ENCODE measurements at regions not wholly inside any gene's neighbourhood (a gene's known extent, or its start where the extent isn't known, plus 50 kb on each side); places are given as distances from the start of the nearest gene placed in this dataset.

DNA sequence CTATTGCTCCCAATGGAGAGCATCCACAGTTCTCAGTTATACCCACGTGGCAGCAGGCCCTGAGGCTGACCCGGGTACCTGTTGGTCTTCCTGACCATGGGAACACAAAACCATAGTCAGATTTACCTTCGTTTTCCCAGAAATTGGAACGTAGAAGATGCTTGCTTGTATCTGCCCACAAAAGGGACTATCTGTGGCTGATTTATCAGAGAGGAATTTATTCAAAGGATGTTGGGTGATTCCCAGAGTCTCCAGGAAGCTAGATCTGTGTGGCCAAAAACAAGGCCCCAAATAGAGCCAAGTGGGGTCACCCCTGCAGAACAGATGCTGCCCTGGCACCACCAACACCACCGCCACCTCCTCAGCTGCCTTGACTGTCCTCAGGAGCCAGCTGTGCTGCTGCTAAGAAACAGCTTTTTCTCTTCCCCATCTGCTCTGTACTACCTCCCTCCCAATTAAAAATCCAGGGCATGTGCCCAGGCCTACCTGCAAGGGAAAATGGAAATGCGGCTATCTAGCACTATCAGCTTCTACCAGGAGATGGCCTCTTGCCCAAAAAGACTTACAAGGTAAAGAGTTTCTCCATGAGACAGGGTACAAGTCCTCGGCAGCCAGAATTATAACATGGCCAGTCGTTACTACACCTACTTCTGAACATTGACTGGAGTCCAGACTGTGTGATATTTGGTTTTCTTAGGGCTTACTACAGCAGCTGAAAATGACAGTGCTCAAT is 128.6 kb upstream of the PLEKHG7 start:
- no peak for TF ChIP-seq POLR2AphosphoS5 (IDR thresholded peaks at IDR 0.05)
- Histone ChIP-seq H3K27ac (replicated peaks in 1 of 4) (no peak overlapping the region), H3K27me3 (no peaks in the 10 kb centered on the region), H3K4me3 (no peak overlapping the region), H3K9me3 (no peaks in the 10 kb centered on the region), H3K4me1 (peaks cover 0 to 8% (median 6%) of the 10 kb centered on the region in 4 donors), H3K36me3 (no peaks in the 10 kb centered on the region)
- no peak for DNase-seq (ENCODE audit: extremely low spot score)
- WGBS = 89% methylated on average over 8 of the region's 8 CpGs
- intact Hi-C loops (cut with DNase I) = loop anchor here (5.0 to 10.0 kb wide), 4 partner anchors 427 to 1192 kb away; partner anchors contain the start of gene BTG1

DNA sequence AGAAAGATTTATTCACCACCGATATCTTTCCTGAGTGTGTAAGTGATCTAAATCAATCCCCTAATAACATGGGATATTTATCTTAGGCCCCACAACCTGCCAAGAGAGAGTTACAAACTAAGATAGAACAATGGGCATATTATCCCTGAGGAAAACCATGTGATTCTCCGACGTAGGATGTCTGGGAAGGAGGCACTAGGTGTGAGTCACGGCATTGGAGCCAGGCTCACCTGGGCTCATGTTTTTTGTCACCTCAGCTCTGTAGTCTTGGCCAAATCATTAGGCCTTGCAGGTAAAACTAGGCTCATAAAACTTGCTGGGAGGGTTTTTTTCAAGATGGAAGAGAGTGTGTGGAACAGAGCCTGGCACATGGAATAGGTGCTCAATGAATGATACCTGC is 129.7 kb upstream of the PLEKHG7 start:
- DNase-seq (ENCODE audit: extremely low spot score) = no peak
- TF ChIP-seq POLR2AphosphoS5 (IDR thresholded peaks at IDR 0.05) = no peak
- TF ChIP-seq, protein P1, sequence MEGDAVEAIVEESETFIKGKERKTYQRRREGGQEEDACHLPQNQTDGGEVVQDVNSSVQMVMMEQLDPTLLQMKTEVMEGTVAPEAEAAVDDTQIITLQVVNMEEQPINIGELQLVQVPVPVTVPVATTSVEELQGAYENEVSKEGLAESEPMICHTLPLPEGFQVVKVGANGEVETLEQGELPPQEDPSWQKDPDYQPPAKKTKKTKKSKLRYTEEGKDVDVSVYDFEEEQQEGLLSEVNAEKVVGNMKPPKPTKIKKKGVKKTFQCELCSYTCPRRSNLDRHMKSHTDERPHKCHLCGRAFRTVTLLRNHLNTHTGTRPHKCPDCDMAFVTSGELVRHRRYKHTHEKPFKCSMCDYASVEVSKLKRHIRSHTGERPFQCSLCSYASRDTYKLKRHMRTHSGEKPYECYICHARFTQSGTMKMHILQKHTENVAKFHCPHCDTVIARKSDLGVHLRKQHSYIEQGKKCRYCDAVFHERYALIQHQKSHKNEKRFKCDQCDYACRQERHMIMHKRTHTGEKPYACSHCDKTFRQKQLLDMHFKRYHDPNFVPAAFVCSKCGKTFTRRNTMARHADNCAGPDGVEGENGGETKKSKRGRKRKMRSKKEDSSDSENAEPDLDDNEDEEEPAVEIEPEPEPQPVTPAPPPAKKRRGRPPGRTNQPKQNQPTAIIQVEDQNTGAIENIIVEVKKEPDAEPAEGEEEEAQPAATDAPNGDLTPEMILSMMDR (IDR thresholded peaks at IDR 0.05) = no peak
- no peak for TF ChIP-seq POLR2A (IDR thresholded peaks at IDR 0.05; ENCODE audit: low read depth)
- no peak for TF ChIP-seq EP300 (IDR thresholded peaks at IDR 0.05)
- 98% methylated on average over 4 of the region's 4 CpGs for WGBS
- H3K4me3 ChIP-seq = no peak overlapping the region
- no peaks in the 10 kb centered on the region for H3K36me3 ChIP-seq
- no peak overlapping the region for H3K27ac ChIP-seq (replicated peaks in 1 of 4)
- H3K27me3 ChIP-seq = no peaks in the 10 kb centered on the region
- H3K9me3 ChIP-seq = no peaks in the 10 kb centered on the region
- intact Hi-C loops (cut with DNase I) = loop anchor here (5.0 to 10.0 kb wide), 4 partner anchors 426 to 1191 kb away; partner anchors contain the start of gene BTG1
- H3K4me1 ChIP-seq = peaks cover 0 to 8% (median 6%) of the 10 kb centered on the region in 4 donors

DNA sequence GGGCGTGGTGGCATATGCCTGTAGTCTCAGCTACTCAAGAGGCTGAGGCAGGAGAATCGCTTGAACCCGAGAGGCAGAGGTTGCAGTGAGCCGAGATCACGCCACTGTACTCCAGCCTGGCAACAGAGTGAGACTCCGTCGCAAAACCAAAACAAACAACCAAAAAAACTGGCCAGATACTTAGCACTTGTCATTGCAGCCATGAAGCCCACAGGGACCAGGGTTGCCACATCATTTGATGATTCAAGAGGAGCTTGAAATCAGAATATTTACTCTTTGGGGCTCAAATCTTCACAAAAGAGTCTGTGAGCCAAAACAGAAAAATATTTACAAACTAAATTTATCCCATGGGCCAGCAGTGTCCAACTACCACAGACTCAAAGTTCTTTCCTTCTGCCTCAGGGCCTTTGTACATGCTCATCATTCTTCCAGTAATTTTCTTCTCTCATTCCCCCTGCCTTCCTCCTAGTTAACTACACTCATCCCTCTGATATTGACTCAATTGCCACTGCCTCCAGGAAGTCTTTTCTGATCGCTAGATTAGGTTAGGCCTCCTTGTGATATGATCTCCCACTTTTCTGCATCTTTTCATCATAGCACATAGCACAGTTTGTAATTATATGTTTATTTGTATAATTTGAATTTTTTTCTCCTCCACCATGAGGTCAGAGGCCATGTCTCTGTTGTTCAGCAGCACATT is 130.8 kb upstream of the PLEKHG7 start:
- no peaks in the 10 kb centered on the region for H3K27me3 ChIP-seq
- 94% methylated on average over 8 of the region's 8 CpGs for WGBS
- intact Hi-C loops (cut with DNase I) = loop anchor here (5.0 to 10.0 kb wide), 4 partner anchors 425 to 1190 kb away; partner anchors contain the start of gene BTG1
- TF ChIP-seq, protein P1 (IDR thresholded peaks at IDR 0.05) = no peak
- TF ChIP-seq EP300 (IDR thresholded peaks at IDR 0.05) (no peak), POLR2A (IDR thresholded peaks at IDR 0.05; ENCODE audit: low read depth) (no peak), POLR2AphosphoS5 (IDR thresholded peaks at IDR 0.05) (no peak)
- H3K4me3 ChIP-seq = no peak overlapping the region
- peaks cover 0 to 8% (median 6%) of the 10 kb centered on the region in 4 donors for H3K4me1 ChIP-seq
- H3K27ac ChIP-seq (replicated peaks in 1 of 4) = no peak overlapping the region
- no peak for DNase-seq (ENCODE audit: extremely low spot score)
- no peaks in the 10 kb centered on the region for H3K36me3 ChIP-seq
- no peaks in the 10 kb centered on the region for H3K9me3 ChIP-seq

DNA sequence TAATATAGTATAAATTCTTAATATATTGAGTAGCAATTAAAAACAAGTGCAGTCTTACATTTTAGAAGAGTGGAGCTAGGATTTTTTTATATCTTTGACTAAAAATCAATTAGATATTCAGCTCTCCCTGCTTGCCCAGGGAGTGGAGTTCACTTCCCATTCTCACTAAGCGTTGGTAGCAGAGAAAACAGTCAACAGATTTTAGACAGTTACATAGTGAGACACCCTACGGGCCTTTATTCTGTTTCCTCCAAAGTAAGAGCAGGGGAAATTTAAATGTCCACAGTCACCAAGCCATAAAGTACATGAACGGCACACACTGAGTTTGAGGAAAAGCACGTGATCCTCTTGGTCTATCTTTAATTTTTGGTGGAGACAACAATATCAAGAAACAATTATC is 131.6 kb upstream of the PLEKHG7 start:
- Histone ChIP-seq H3K4me3 (no peak overlapping the region), H3K4me1 (peaks cover 0 to 8% (median 6%) of the 10 kb centered on the region in 4 donors), H3K27ac (replicated peaks in 1 of 4) (no peak overlapping the region), H3K9me3 (no peaks in the 10 kb centered on the region), H3K36me3 (no peaks in the 10 kb centered on the region), H3K27me3 (no peaks in the 10 kb centered on the region)
- no peak for DNase-seq (ENCODE audit: extremely low spot score)
- TF ChIP-seq, protein P1 (IDR thresholded peaks at IDR 0.05) = no peak
- intact Hi-C loops (cut with DNase I) = loop anchor here (5.0 to 10.0 kb wide), 4 partner anchors 424 to 1189 kb away; partner anchors contain the start of gene BTG1
- 85% methylated on average over 4 of the region's 4 CpGs for WGBS

DNA sequence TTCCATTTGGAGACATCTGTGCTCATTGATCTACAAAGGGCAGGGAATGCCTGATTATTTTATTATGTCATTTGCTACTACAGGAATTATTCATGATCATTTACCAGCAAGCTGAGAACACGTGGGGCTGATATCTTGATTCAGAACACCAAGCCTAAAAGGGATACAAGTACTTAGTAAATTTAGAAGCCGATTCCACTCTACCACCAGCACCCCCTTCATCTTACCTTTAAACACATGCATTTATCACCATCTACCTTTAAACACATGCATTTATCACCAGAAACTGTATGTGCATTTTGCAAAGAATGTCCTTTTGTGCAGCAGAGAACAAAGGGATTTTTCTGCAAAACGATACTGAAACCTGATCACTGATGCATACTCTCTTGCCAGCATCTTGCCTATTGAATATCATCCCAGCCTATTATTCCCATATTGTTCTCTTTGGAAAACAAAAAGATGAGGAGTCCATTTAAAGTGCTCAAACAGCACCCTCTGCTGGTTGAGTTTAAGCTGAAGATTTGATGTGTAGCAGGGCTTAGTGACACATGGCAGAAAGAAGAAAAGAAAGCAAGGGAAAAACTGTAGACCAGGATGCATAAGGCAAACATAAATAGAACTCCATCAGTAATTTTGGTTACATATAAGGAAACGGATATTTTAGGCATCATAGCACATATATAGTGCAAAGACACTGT is 132.6 kb upstream of the PLEKHG7 start:
- Histone ChIP-seq H3K4me3 (no peak overlapping the region), H3K27ac (replicated peaks in 1 of 4) (no peak overlapping the region), H3K27me3 (no peaks in the 10 kb centered on the region), H3K36me3 (no peaks in the 10 kb centered on the region), H3K9me3 (no peaks in the 10 kb centered on the region), H3K4me1 (peaks cover 0 to 8% (median 6%) of the 10 kb centered on the region in 4 donors)
- intact Hi-C loops (cut with DNase I) = loop anchor here (5.0 to 10.0 kb wide), 4 partner anchors 423 to 1188 kb away; partner anchors contain the start of gene BTG1
- 12% methylated on average over 4 of the region's 4 CpGs for WGBS
- DNase-seq (ENCODE audit: extremely low spot score) = no peak
- TF ChIP-seq, protein P1 (IDR thresholded peaks at IDR 0.05) = peak; percentile 73 to 77 (median 74)
- TF ChIP-seq EP300 (IDR thresholded peaks at IDR 0.05) = no peak
